Astrocyte (in vitro differentiated cells and primary cell): ENCODE measurements at regions not wholly inside any gene's neighbourhood (a gene's known extent, or its start where the extent isn't known, plus 50 kb on each side); places are given as distances from the start of the nearest gene placed in this dataset.

Source experiments
- DNase-seq: peaks from one replicate; pipeline ENCODE4 v3.0.0-alpha.2; 2010; ENCODE audit warnings: low read depth
- FAIRE-seq: peaks from 2 replicates; lab custom pipeline; 2011; peaks lifted over from hg19 to GRCh38; lab: Jason Lieb, UNC
- H2AFZ ChIP-seq: 2 replicates; pipeline ENCODE4 v1.6.0; 2012; ENCODE audit warnings: low read depth, low read length, inconsistent platforms
- H3K27ac ChIP-seq: 2 replicates; pipeline ENCODE4 v1.5.1; 2011; ENCODE audit warnings: low read depth, low read length, inconsistent platforms
- H3K27me3 ChIP-seq: 2 replicates; pipeline ENCODE4 v1.6.0; 2011; ENCODE audit warnings: low read length, inconsistent platforms; ENCODE audit not compliant: insufficient read depth
- H3K36me3 ChIP-seq: 2 replicates; pipeline ENCODE4 v1.5.1; 2011; ENCODE audit warnings: low read length, inconsistent platforms; ENCODE audit not compliant: insufficient read depth
- H3K4me1 ChIP-seq: 2 replicates; pipeline ENCODE4 v1.5.1; 2011; ENCODE audit warnings: low read length, inconsistent platforms; ENCODE audit not compliant: insufficient read depth
- H3K4me2 ChIP-seq: 2 replicates; pipeline ENCODE4 v1.6.0; 2012; ENCODE audit warnings: low read length, inconsistent platforms
- H3K4me3 ChIP-seq: 2 replicates; pipeline ENCODE4 v1.5.1; 2011; ENCODE audit warnings: low read depth, mild to moderate bottlenecking, low read length, inconsistent platforms; ENCODE audit not compliant: insufficient read depth
- H3K79me2 ChIP-seq: 2 replicates; pipeline ENCODE4 v1.6.0; 2012; ENCODE audit warnings: mild to moderate bottlenecking, low read length, inconsistent platforms; ENCODE audit not compliant: insufficient read depth
- H3K9ac ChIP-seq: 2 replicates; pipeline ENCODE4 v1.6.0; 2012; ENCODE audit warnings: mild to moderate bottlenecking, low read length, inconsistent platforms
- H3K9me3 ChIP-seq: 2 replicates; pipeline ENCODE4 v1.5.1; 2012; ENCODE audit warnings: low read depth, mild to moderate bottlenecking, low read length, inconsistent platforms; ENCODE audit not compliant: insufficient read depth
- H4K20me1 ChIP-seq: 2 replicates; pipeline ENCODE4 v1.6.0; 2012; ENCODE audit warnings: low read length, inconsistent platforms; ENCODE audit not compliant: insufficient read depth
- H3K27ac Mint-ChIP-seq: one replicate; pipeline ENCODE4 v1.8.0; 2021; ENCODE audit warnings: mild to moderate bottlenecking, mixed read lengths; ENCODE audit not compliant: unreplicated experiment
- H3K27me3 Mint-ChIP-seq: one replicate; pipeline ENCODE4 v1.8.0; 2021; ENCODE audit warnings: low read depth, mixed read lengths; ENCODE audit not compliant: unreplicated experiment
- H3K36me3 Mint-ChIP-seq: one replicate; pipeline ENCODE4 v1.8.0; 2021; ENCODE audit warnings: low read depth, mixed read lengths; ENCODE audit not compliant: unreplicated experiment
- H3K4me1 Mint-ChIP-seq: one replicate; pipeline ENCODE4 v1.8.0; 2021; ENCODE audit warnings: low read depth, mixed read lengths; ENCODE audit not compliant: unreplicated experiment
- H3K4me3 Mint-ChIP-seq: one replicate; pipeline ENCODE4 v1.8.0; 2021; ENCODE audit warnings: mild to moderate bottlenecking, moderate library complexity, mixed read lengths; ENCODE audit not compliant: unreplicated experiment
- H3K9me3 Mint-ChIP-seq: one replicate; pipeline ENCODE4 v1.8.0; 2021; ENCODE audit warnings: mild to moderate bottlenecking, mixed read lengths; ENCODE audit not compliant: unreplicated experiment
- CTCF ChIP-seq: IDR thresholded peaks from 2 replicates; pipeline ENCODE4 v1.5.1; 2011; ENCODE audit warnings: low read depth, mild to moderate bottlenecking, inconsistent platforms, low read length, moderate library complexity; ENCODE audit not compliant: insufficient read depth
- EZH2 ChIP-seq: IDR thresholded peaks from 2 replicates; pipeline ENCODE4 v1.6.1; 2012; ENCODE audit warnings: mild to moderate bottlenecking, low read length, inconsistent platforms; ENCODE audit not compliant: insufficient read depth

- no peak for FAIRE-seq
Measured at GRCh38 chr22:47778160-47778658, 1015.8 kb downstream of the TBC1D22A start.

GRCh38 chr22:47777426-47777825 lies 1015.0 kb downstream of the TBC1D22A start:
- no peak for FAIRE-seq
- no peak overlapping the region for H2AFZ ChIP-seq
- H3K27ac ChIP-seq: no peak overlapping the region
- no peaks in the 10 kb centered on the region for H4K20me1 ChIP-seq
- no peaks in the 10 kb centered on the region for H3K27me3 ChIP-seq
- Mint-ChIP-seq H3K4me3 (no peak overlapping the region), H3K4me1 (no peaks in the 10 kb centered on the region), H3K36me3 (no peaks in the 10 kb centered on the region), H3K9me3 (peaks cover 2% of the 10 kb centered on the region), H3K27me3 (peaks cover 22% of the 10 kb centered on the region), H3K27ac (no peak overlapping the region)
- no peak for DNase-seq
- H3K4me2 ChIP-seq: no peak overlapping the region
- H3K79me2 ChIP-seq: no peaks in the 10 kb centered on the region
- H3K36me3 ChIP-seq: no peaks in the 10 kb centered on the region
- no peak overlapping the region for H3K4me3 ChIP-seq
- TF ChIP-seq EZH2 (no peak), CTCF (no peak)
- peaks cover 16% of the 10 kb centered on the region for H3K9me3 ChIP-seq
- H3K4me1 ChIP-seq: no peaks in the 10 kb centered on the region
- no peak overlapping the region for H3K9ac ChIP-seq

More at GRCh38 chr22:47778160-47778658, 1015.8 kb downstream of the TBC1D22A start:
- Histone ChIP-seq H3K4me3 (no peak overlapping the region), H3K79me2 (no peaks in the 10 kb centered on the region), H2AFZ (no peak overlapping the region), H3K9me3 (peaks cover 17% of the 10 kb centered on the region), H4K20me1 (no peaks in the 10 kb centered on the region), H3K27me3 (no peaks in the 10 kb centered on the region), H3K9ac (no peak overlapping the region), H3K4me1 (no peaks in the 10 kb centered on the region), H3K4me2 (no peak overlapping the region), H3K36me3 (no peaks in the 10 kb centered on the region), H3K27ac (no peak overlapping the region)
- H3K36me3 Mint-ChIP-seq: no peaks in the 10 kb centered on the region
- no peak overlapping the region for H3K27ac Mint-ChIP-seq
- no peak for DNase-seq
- H3K4me1 Mint-ChIP-seq: no peaks in the 10 kb centered on the region
- peaks cover 2% of the 10 kb centered on the region for H3K9me3 Mint-ChIP-seq
- peaks cover 24% of the 10 kb centered on the region for H3K27me3 Mint-ChIP-seq
- no peak overlapping the region for H3K4me3 Mint-ChIP-seq
- no peak for TF ChIP-seq CTCF
- TF ChIP-seq EZH2: no peak

GRCh38 chr22:47776329-47776728 lies 1013.9 kb downstream of the TBC1D22A start:
- Mint-ChIP-seq H3K27me3 (peaks cover 12% of the 10 kb centered on the region), H3K4me3 (no peak overlapping the region), H3K27ac (no peak overlapping the region), H3K9me3 (no peaks in the 10 kb centered on the region), H3K36me3 (no peaks in the 10 kb centered on the region), H3K4me1 (no peaks in the 10 kb centered on the region)
- Histone ChIP-seq H3K36me3 (no peaks in the 10 kb centered on the region), H3K27ac (no peak overlapping the region), H2AFZ (no peak overlapping the region), H3K9ac (no peak overlapping the region), H3K27me3 (no peaks in the 10 kb centered on the region), H3K79me2 (no peaks in the 10 kb centered on the region), H4K20me1 (no peaks in the 10 kb centered on the region), H3K9me3 (peaks cover 9% of the 10 kb centered on the region), H3K4me1 (no peaks in the 10 kb centered on the region), H3K4me3 (no peak overlapping the region), H3K4me2 (no peak overlapping the region)
- FAIRE-seq (no peak), DNase-seq (no peak)
- TF ChIP-seq EZH2 (no peak), CTCF (no peak)
